Adrenal gland (tissue), 9 donors: ENCODE measurements at regions not wholly inside any gene's neighbourhood (a gene's known extent, or its start where the extent isn't known, plus 50 kb on each side); places are given as distances from the start of the nearest gene placed in this dataset.

ENCODE experiments used
- DNase-seq, 7 donors: peaks; one replicate each; pipeline ENCODE4 v3.0.0-alpha.2; 2019 to 2020
- H3K27ac ChIP-seq, 5 donors: fragments of 200-600 bp; sonication (generic) in 4 of 5; 1 replicate in 3 of 5; 2 replicates in 2 of 5; pipeline versions ENCODE4 v1.5.1 to v1.8.0; 2016 to 2020; ENCODE audit warnings: mild to moderate bottlenecking in 1 of 5
- H3K27me3 ChIP-seq: fragments of 200-600 bp; 2 replicates; pipeline ENCODE4 v1.8.0; 2021
- H3K36me3 ChIP-seq, 2 donors: fragments of 200-600 bp; replicated peaks in 1 of 2; 1 replicate in 1 of 2; 2 replicates in 1 of 2; pipeline versions ENCODE4 v1.5.1 to v1.8.0; 2018 to 2022
- H3K4me1 ChIP-seq, 2 donors: fragments of 200-600 bp; replicated peaks in 1 of 2; 1 replicate in 1 of 2; 2 replicates in 1 of 2; pipeline versions ENCODE4 v1.5.1 to v1.8.0; 2018 to 2021
- H3K4me3 ChIP-seq, 4 donors: fragments of 200-600 bp; sonication (generic) in 3 of 4; one replicate each; pipeline ENCODE4 v1.5.1; 2016 to 2018
- H3K9me3 ChIP-seq, 3 donors: fragments of 200-600 bp; sonication (generic) in 1 of 3; replicated peaks in 1 of 3; 1 replicate in 2 of 3; 2 replicates in 1 of 3; pipeline versions ENCODE4 v1.5.1 to v1.8.0; 2016 to 2021
- CTCF ChIP-seq, 6 experiments: fragments of 450-650 bp in 4 of 6; fragments of 200-600 bp in 2 of 6; sonication (generic) in 1 of 6; IDR thresholded peaks; 1 replicate in 5 of 6; 2 replicates in 1 of 6; pipeline versions ENCODE4 v1.5.1 to v1.8.0; 2016 to 2021; ENCODE audit warnings: antibody characterized with exemption in 6 of 6, mild to moderate bottlenecking in 2 of 6, moderate library complexity in 1 of 6
- POLR2A ChIP-seq, 2 donors: fragments of 450-650 bp; IDR thresholded peaks; one replicate each; pipeline ENCODE4 v1.6.1; 2017; ENCODE audit warnings: antibody characterized with exemption in 2 of 2, mild to moderate bottlenecking in 2 of 2, moderate library complexity in 1 of 2
- WGBS, 4 donors: extraction: QIAGEN DNeasy Blood & Tissue Kit in 2 of 4; methylation state at CpG; one replicate each; pipeline versions ENCODE4 v1.1.5 to v1.1.7; 2013 to 2017; 5-methylcytosine and 5-hydroxymethylcytosine counted together
- intact Hi-C, 2 donors: fragments of 100-400 bp; cut with DNase I; formaldehyde crosslinking; loops; one replicate each; pipeline versions ENCODE4 v1.14.1 to v1.15.0; 2022 to 2023
- donor health status: healthy with polysubstance abuse.
- donor health status: Bipolar disorder and iron deficiency.
- donor health status: DM: yes; HTN: yes; CAD: no.
- donor health status: DM: no; HTN: no; CAD: no.
- donor health status: DM: no; HTN: no; CAD: no.

- intact Hi-C loops = no loop called here
- Histone ChIP-seq H3K4me1 (no peaks in the 10 kb centered on the region), H3K4me3 (no peak overlapping the region), H3K36me3 (no peaks in the 10 kb centered on the region), H3K27me3 (no peaks in the 10 kb centered on the region), H3K27ac (no peak overlapping the region), H3K9me3 (no peaks in the 10 kb centered on the region)
- 61 to 69% (median 67%) methylated on average over 7 of the region's 7 CpGs for WGBS, 4 donors
- no peak for DNase-seq
- TF ChIP-seq CTCF (IDR thresholded peaks at IDR 0.05) = no peak
- TF ChIP-seq POLR2A (IDR thresholded peaks at IDR 0.05) = no peak
Measured at GRCh38 chr5:4383518-4384198, 756.5 kb upstream of the ADAMTS16 start.

- WGBS, 4 donors = 66 to 71% (median 68%) methylated on average over 6 of the region's 6 CpGs
- Histone ChIP-seq H3K4me1 (no peaks in the 10 kb centered on the region), H3K9me3 (no peaks in the 10 kb centered on the region), H3K4me3 (no peak overlapping the region), H3K36me3 (no peaks in the 10 kb centered on the region), H3K27me3 (no peaks in the 10 kb centered on the region), H3K27ac (no peak overlapping the region)
- TF ChIP-seq CTCF (IDR thresholded peaks at IDR 0.05) (no peak), POLR2A (IDR thresholded peaks at IDR 0.05) (no peak)
- intact Hi-C loops = no loop called here
- no peak for DNase-seq
Measured at GRCh38 chr5:4384649-4385048, 755.5 kb upstream of the ADAMTS16 start.

- Histone ChIP-seq H3K27ac (no peak overlapping the region), H3K27me3 (no peaks in the 10 kb centered on the region), H3K4me3 (no peak overlapping the region), H3K36me3 (no peaks in the 10 kb centered on the region), H3K9me3 (no peaks in the 10 kb centered on the region), H3K4me1 (no peaks in the 10 kb centered on the region)
- DNase-seq = no peak
- intact Hi-C loops = no loop called here
- TF ChIP-seq POLR2A (IDR thresholded peaks at IDR 0.05) = no peak
- no peak for TF ChIP-seq CTCF (IDR thresholded peaks at IDR 0.05)
- 80 to 91% (median 89%) methylated on average over 1 of the region's 1 CpG for WGBS, 4 donors
Measured at GRCh38 chr5:4386152-4386551, 754.0 kb upstream of the ADAMTS16 start.

- 54 to 70% (median 65%) methylated on average over 3 of the region's 3 CpGs for WGBS, 4 donors
- intact Hi-C loops = no loop called here
- no peaks in the 10 kb centered on the region for H3K27me3 ChIP-seq
- H3K4me3 ChIP-seq = no peak overlapping the region
- no peak for DNase-seq
- no peak overlapping the region for H3K27ac ChIP-seq
- no peaks in the 10 kb centered on the region for H3K36me3 ChIP-seq
- TF ChIP-seq POLR2A (IDR thresholded peaks at IDR 0.05) = no peak
- no peaks in the 10 kb centered on the region for H3K4me1 ChIP-seq
- no peaks in the 10 kb centered on the region for H3K9me3 ChIP-seq
Measured at GRCh38 chr5:4387290-4387689, 752.8 kb upstream of the ADAMTS16 start.

GRCh38 chr5:4395752-4396151 is 744.4 kb upstream of the ADAMTS16 start:
- no peaks in the 10 kb centered on the region for H3K27me3 ChIP-seq
- no peak for DNase-seq
- no peaks in the 10 kb centered on the region for H3K36me3 ChIP-seq
- intact Hi-C loops = no loop called here
- no peaks in the 10 kb centered on the region for H3K9me3 ChIP-seq
- TF ChIP-seq CTCF (IDR thresholded peaks at IDR 0.05) = no peak
- no peak for TF ChIP-seq POLR2A (IDR thresholded peaks at IDR 0.05)
- H3K27ac ChIP-seq = no peak overlapping the region
- H3K4me1 ChIP-seq = no peaks in the 10 kb centered on the region
- H3K4me3 ChIP-seq = no peak overlapping the region
- 48 to 73% (median 59%) methylated on average over 2 of the region's 2 CpGs for WGBS, 4 donors
